Right renal cortex interstitium (tissue), 3 donors: ENCODE measurements at regions not wholly inside any gene's neighbourhood (a gene's known extent, or its start where the extent isn't known, plus 50 kb on each side); places are given as distances from the start of the nearest gene placed in this dataset.

ENCODE experiments used
- DNase-seq, 3 donors: peaks; one replicate each; pipeline ENCODE4 v3.0.0-alpha.2; 2013; ENCODE audit warnings: low read depth in 3 of 3, low spot score in 2 of 3

DNA sequence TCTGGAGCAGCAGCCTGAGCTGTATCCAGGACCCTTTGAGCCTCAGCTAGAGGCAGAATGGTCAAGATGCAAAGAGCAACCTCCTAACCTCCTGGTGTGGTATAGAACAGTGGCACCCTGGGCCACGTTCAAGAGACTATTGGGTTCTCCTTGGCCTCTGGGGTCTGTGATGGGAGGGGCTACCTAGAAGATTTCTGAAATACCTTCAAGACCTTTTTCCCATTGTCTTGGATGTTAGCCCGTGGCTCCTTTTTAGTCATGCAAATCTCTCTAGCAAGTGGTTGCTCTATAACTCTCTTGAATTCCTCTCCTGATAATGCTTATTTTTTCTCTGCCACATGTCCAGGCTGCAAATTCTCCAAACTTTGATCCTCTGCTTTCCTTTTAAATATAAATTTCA, 106.3 kb upstream of the SULT1C3 start:
- DNase-seq: no peak

DNA sequence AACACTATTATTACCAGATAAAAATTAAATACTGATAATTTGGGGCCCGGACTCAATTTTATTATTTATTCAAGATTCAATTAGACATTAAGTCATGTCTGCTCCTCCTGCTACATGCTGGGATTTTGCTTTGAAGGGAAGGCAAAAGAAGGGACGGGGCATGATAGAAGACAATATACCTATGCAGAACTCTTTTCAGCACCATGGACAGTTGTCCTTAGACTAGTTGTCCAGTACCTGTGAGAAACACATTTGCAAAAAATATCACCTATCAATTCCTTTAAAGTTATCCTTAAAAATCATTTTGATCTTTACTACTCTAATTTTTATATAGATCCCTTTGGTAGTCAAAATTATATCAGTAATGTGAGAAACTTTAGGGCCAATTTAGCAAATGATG, 100.2 kb upstream of the SULT1C3 start:
- peak in 2 of 3 donors; percentile 19 to 46 for DNase-seq

DNA sequence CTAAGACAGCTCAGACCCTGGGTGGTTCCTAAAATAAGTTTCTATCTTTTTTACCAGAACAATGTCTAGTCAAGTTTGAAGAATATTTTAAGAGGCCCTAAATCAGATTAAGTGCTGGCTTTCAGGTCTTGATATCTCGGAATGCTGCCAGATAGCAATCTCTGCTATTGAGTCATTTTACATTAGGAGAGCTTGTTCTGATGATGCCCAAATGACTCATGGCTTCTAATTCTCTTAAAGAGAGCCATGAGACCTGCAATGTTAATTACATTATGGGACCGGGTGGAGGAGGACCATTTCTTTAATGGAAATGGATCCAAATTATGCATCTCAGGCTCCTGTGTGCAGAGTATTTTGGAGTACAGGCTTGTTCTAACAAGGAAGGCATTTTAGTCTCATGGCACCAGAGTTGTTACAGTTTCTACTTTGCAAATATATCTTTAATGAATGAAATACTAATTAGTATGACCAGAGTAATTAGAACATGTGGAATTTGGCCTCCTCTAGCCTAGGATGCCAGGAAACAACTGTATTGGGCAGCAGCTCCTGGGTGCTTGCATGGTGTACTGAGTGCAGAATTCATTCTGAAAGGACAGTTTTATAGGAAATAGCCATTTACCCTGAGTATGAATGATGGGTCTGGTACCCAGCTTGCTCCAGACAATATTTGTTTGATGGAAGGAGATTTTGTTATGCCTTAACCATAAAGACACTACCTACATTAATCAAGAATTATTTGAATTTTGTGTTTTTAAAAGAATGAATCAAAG, 94.0 kb upstream of the SULT1C3 start:
- DNase-seq: no peak

DNA sequence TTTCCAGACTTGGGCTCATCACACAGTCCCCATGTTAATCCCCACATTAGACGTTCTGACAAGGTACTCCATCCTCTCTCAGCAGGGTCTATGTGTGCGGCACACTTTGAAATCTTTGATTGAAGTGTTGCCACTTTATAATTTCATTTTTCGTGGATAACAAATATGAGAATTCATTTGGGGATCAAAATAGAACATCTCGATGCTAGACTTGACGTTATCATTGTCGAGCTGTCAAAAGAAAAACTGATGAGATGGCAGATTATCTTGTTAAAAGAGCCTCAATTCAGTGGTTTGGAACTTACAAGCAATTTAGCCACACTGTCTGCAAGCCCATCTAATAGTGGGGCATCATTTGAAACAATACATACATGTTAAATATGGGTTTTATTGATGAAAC, 91.2 kb upstream of the SULT1C3 start:
- no peak for DNase-seq

DNA sequence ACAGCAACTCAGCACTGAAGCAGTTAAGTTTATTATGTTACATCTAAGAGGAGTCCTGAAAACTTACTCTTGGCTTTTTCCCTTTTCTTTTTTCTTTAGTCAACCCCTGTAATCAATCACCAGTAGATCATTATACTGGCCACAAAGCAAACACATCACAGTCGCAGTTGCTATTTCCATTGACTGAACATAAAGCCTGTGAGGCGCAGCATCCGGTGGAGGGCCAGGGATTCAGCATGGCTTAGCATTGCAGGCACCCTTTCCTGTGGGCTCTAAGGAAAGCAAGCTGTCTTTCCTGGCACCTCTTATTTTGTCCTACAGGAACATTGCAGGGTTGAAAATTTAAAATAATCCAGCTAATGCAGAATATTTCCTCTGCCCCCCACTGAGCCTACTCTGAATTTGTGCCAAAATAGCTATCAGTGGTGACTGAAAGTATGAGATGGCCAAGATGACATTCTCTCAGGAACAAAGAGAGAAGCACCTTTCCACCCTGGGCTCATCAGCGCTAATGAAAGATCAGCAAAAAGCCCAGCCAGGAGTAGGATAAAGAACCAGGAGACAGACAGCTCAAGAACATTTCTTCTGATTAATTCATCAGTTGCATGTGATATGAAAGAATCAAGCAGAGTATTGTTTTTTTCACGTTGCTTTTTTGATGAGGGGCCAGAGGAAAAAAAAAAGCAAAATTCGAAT, 85.3 kb upstream of the SULT1C3 start:
- peak in 1 of 3 donors; percentile 7 for DNase-seq

DNA sequence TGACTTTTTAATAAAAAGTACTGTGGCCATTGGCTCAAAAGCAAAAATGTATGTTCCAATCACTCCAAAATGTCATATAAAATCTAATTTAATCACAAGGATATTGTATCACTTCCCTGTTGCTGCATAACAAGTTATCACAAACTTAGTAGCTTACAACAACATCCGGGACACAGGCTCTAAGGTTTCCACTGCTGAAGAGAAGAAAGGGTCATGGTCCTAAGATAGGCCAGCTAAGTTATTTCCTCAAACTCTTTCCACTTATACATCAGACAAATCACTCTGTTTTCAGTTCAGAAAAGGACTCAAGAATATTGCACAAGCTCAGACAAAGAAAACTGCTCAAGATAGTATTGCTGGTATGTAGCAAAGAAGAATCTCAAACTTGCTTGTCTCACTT, 78.5 kb upstream of the SULT1C3 start:
- no peak for DNase-seq

DNA sequence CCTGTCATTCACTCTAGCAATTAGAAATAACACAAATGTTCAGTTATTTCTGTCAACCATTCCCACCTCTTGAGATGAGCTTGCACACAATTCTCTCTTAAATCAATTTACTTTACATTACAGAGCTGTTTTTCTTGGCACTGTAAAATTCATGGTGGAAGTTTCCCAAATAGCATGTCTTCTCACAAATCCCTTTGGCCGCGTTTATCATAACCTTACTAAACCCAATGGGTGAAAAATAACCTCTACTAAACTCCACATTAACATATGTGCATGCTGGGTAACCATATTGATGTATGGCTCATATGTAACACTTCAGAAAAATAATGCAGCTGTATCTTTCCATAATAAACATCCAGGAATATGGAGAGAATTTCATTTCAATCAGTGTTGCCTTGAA, 75.5 kb upstream of the SULT1C3 start:
- no peak for DNase-seq

DNA sequence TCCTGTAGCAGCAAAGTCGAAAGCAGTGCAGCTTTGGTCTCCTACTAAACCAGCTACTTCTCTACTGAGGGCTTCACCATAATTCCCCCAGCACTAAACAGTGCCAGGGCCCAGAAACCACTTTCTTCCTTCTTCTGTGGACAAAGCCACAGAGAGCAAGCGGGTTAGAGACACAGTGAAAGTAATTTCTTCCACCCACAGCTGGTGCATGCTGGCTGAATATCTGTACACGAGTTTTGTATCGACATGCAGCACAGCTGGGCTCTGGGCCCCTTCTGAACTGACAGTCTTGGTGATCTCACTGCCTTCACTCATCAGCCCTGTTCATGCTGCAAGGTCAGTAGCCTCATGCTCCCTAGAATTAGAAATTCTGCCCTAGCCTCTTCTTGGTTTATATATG, 74.0 kb upstream of the SULT1C3 start:
- DNase-seq: no peak

DNA sequence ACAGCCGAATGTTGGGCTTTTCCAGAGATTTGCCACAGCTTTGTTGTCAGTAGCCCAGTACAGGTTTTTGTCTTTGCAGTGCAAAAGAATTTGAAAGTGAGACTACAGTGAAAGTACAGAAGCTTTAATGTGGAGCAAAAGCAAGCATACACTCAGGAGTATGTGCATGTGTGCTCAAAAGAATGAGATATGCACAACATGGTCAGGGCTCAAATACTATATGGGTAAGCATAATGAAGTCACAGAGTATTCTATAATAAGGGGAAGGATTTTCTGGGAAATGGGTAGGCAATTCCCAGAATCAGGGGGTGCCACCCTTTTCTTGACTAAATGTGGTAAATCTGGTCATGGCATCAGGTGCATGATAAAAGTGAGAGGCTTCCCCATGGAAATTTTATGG, 72.1 kb upstream of the SULT1C3 start:
- no peak for DNase-seq

DNA sequence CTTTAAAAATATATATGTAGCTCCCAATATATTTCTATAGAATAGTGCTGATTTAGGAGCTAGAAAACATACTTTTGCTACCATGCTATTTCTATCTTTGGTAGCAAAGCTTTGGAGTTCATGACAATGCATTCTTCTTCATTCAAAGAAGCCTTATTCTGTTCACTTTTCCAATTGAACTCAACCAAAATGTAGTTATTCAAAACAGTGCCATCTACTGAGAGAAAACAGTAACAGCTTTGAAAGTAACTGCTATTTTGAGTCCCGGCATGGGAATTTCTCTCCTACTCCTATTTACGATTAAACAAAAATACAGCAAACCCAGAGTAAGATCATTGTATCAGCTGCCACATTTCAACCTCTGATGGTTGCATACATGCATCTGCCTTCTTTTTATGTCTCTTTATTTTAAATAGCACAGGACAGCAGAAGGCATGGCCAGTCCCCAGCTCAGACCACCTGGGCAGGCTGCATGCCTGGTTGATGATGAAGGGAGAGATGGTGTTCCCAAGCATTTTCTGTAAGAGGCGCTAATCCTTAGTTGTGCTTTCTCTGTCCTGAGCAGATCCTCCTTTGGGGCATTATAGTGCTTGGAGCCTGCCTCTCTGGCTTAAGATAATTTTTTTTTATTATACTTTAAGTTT, 69.7 kb upstream of the SULT1C3 start:
- peak in 1 of 3 donors; percentile 21 for DNase-seq

DNA sequence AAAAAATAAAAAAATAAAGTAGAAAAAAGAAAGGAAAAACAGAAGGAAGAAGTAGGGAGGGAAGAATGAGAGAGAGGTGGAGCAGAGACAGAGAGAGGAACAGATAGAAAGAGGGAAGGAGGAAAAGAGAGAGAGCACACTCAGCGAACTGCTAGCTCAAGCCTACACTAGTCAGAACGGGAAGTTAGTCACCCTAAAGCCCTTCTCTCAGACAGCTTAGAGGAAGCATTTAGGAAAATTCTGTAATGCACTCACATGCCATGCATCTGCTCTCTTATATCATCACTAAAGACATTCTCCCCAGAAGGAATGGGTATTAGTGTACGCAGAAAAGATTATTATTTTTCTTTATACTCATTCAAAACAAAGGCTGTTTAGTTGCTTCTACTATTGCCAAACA, 68.1 kb upstream of the SULT1C3 start:
- no peak for DNase-seq

DNA sequence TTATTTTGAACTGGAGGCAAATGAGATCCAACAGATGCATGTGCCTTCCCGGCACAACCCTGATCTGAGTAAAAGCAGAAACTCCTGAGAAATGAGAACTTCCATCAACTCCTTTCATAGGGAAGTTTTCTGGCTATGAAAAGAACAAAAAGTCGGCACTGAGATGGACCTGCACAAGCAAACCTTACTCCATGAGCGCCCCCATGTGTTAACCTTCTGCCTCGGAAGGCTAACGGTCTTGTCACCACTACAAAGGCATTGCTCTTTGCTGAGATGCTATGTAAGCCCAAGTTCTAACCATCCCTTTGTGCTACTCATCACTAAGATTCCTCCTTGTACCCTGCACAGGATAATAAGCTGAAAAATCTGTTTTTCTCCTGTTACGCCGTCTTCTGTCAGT, 57.3 kb upstream of the SULT1C3 start:
- DNase-seq: no peak

DNA sequence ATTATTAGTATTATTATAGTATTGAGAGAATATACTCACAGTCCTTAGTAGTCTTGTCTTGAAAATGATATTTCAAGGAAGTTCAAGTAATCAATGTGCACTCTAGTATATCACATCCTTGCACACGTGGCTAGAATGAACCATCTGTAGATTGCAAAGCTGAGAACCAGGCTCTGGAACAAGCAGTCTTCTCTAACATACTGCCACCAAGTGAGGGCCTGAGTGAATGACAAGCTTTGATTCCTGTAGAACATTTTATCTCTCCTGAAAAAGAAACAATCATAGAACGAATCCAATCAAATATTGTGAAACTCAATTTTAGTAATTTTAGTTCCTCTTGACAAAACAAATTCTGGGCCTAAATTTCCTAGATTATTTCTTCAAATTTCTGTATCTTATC, 55.3 kb upstream of the SULT1C3 start:
- DNase-seq: no peak

DNA sequence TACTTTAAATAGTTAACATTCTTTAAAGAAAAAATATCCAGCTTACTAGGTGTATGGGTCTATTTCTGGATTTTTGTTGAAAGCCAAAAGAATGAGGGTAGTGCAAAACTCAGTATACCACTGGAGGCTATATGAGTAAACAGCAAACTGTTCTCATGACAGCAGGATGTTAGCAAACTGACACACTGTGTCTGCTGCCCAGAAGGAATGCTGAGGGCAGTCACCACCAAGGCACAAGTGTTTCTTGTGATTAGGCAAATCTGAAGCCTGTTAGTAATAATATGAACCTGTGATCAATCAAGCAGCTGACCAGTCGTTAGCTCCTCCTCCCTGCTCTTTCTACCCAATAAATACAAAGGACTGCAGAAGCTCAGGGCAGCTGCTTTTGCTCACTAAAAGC, 50.5 kb upstream of the SULT1C3 start:
- DNase-seq: no peak
